ENCODE measurements at regions not wholly inside any gene's neighbourhood (a gene's known extent, or its start where the extent isn't known, plus 50 kb on each side); places are given as distances from the start of the nearest gene placed in this dataset.

- in situ Hi-C loops (cut with HindIII; ENCODE audit: low sequenced_read_pairs) = no loop called here
- TF ChIP-seq CTCF (IDR thresholded peaks at IDR 0.05; ENCODE audit: low read depth, low read length) = no peak
Measured at GRCh38 chr9:126154869-126155268, 171.8 kb upstream of the MVB12B start.

GRCh38 chr9:126155756-126156664 lies 170.6 kb upstream of the MVB12B start:
- TF ChIP-seq CTCF (IDR thresholded peaks at IDR 0.05; ENCODE audit: low read depth, low read length) = no peak
- in situ Hi-C loops (cut with HindIII; ENCODE audit: low sequenced_read_pairs) = no loop called here

More at GRCh38 chr9:126154869-126155268, 171.8 kb upstream of the MVB12B start:
- no peak overlapping the region for H3K4me3 ChIP-seq (ENCODE audit: low read depth, low read length)
- no peak for DNase-seq (ENCODE audit: low read depth, low spot score)

GRCh38 chr9:126156898-126157297 lies 169.7 kb upstream of the MVB12B start:
- no peak for TF ChIP-seq CTCF (IDR thresholded peaks at IDR 0.05; ENCODE audit: low read depth, low read length)
- in situ Hi-C loops (cut with HindIII; ENCODE audit: low sequenced_read_pairs) = no loop called here
- no peak overlapping the region for H3K4me3 ChIP-seq (ENCODE audit: low read depth, low read length)
- DNase-seq (ENCODE audit: low read depth, low spot score) = no peak

More at GRCh38 chr9:126155756-126156664, 170.6 kb upstream of the MVB12B start:
- no peak overlapping the region for H3K4me3 ChIP-seq (ENCODE audit: low read depth, low read length)
- no peak for DNase-seq (ENCODE audit: low read depth, low spot score)

GRCh38 chr9:126157423-126157822 lies 169.2 kb upstream of the MVB12B start:
- in situ Hi-C loops (cut with HindIII; ENCODE audit: low sequenced_read_pairs) = no loop called here
- no peak overlapping the region for H3K4me3 ChIP-seq (ENCODE audit: low read depth, low read length)
- DNase-seq (ENCODE audit: low read depth, low spot score) = no peak
- no peak for TF ChIP-seq CTCF (IDR thresholded peaks at IDR 0.05; ENCODE audit: low read depth, low read length)

GRCh38 chr9:126157826-126158587 lies 168.6 kb upstream of the MVB12B start:
- TF ChIP-seq CTCF (IDR thresholded peaks at IDR 0.05; ENCODE audit: low read depth, low read length) = no peak
- no peak overlapping the region for H3K4me3 ChIP-seq (ENCODE audit: low read depth, low read length)
- in situ Hi-C loops (cut with HindIII; ENCODE audit: low sequenced_read_pairs) = no loop called here
- no peak for DNase-seq (ENCODE audit: low read depth, low spot score)

- TF ChIP-seq CTCF (IDR thresholded peaks at IDR 0.05; ENCODE audit: low read depth, low read length) = no peak
- in situ Hi-C loops (cut with HindIII; ENCODE audit: low sequenced_read_pairs) = no loop called here
- H3K4me3 ChIP-seq (ENCODE audit: low read depth, low read length) = no peak overlapping the region
- DNase-seq (ENCODE audit: low read depth, low spot score) = no peak
Measured at GRCh38 chr9:126158588-126159429, 167.8 kb upstream of the MVB12B start.

Measured in astrocyte of the spinal cord (primary cell).